ENCODE measurements at regions not wholly inside any gene's neighbourhood (a gene's known extent, or its start where the extent isn't known, plus 50 kb on each side); places are given as distances from the start of the nearest gene placed in this dataset.

DNA sequence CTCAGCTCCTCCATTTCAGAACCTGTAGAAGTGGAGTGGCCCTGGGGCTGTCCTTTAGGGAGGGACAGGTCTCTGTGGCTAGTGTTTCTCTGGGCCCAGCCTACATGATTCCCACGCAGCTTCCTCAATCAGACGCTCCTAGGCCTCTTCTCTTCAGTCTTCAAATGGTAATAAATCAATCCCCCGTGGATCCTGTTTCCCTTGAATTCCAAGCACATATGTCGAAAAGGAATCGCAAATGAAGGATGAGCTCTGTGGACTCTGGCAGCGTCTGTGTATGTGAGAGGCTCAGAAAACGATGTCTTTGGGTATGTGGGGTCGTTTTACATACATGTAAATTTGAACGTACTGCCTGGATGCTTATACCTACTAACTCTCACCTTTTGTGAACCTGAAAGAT lies 98.5 kb upstream of the ST8SIA3 start:
- no peaks in the 10 kb centered on the region for H3K36me3 ChIP-seq
- H3K4me3 ChIP-seq, result no peak overlapping the region
- no peaks in the 10 kb centered on the region for H3K9me3 ChIP-seq
- H3K27ac ChIP-seq, result no peak overlapping the region
- TF ChIP-seq, protein P1, sequence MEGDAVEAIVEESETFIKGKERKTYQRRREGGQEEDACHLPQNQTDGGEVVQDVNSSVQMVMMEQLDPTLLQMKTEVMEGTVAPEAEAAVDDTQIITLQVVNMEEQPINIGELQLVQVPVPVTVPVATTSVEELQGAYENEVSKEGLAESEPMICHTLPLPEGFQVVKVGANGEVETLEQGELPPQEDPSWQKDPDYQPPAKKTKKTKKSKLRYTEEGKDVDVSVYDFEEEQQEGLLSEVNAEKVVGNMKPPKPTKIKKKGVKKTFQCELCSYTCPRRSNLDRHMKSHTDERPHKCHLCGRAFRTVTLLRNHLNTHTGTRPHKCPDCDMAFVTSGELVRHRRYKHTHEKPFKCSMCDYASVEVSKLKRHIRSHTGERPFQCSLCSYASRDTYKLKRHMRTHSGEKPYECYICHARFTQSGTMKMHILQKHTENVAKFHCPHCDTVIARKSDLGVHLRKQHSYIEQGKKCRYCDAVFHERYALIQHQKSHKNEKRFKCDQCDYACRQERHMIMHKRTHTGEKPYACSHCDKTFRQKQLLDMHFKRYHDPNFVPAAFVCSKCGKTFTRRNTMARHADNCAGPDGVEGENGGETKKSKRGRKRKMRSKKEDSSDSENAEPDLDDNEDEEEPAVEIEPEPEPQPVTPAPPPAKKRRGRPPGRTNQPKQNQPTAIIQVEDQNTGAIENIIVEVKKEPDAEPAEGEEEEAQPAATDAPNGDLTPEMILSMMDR (IDR thresholded peaks at IDR 0.05), result no peak
- no peak for DNase-seq
- H3K9ac ChIP-seq (ENCODE audit: low read depth in 2 of 2, low read length in 2 of 2), result no peak overlapping the region
- intact Hi-C loops (cut with DNase I), result no loop called here
- H3K27me3 ChIP-seq, result no peaks in the 10 kb centered on the region
- H3K4me1 ChIP-seq, result no peaks in the 10 kb centered on the region

DNA sequence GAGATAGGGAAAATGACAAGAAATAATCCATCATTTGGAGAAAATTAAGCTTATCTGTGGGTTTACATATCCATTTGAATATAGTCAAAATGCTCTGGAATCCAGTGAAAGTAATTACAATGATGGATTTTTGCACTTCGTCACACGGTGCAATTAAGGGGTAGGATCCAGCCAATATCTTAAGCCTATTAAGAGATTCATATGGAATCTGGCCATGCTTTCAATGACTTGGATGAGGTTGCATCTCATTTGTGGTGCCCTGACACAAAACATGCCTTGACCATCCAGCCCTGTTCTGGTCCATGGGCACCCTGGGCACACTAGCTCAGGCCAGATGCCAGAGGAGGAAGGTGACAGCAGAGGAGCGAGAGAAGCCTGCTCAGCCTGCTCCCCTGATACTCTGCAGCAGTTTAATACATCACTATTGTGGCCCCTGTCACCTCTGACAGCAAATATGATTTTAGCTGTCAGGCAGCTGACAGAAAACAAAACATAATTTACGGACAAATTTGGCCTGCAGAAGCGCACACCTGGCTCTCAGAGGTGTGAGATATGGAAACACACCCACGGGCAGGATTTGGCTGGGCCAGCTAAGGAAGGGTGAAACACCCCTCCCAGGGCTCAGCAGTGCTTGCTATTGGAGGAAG lies 94.1 kb upstream of the ST8SIA3 start:
- H3K36me3 ChIP-seq, result no peaks in the 10 kb centered on the region
- no peaks in the 10 kb centered on the region for H3K4me1 ChIP-seq
- no peak overlapping the region for H3K9ac ChIP-seq (ENCODE audit: low read depth in 2 of 2, low read length in 2 of 2)
- no peaks in the 10 kb centered on the region for H3K9me3 ChIP-seq
- TF ChIP-seq, protein P1 (IDR thresholded peaks at IDR 0.05), result no peak
- intact Hi-C loops (cut with DNase I), result no loop called here
- no peak overlapping the region for H3K27ac ChIP-seq
- H3K4me3 ChIP-seq, result no peak overlapping the region
- DNase-seq, result no peak
- no peaks in the 10 kb centered on the region for H3K27me3 ChIP-seq

DNA sequence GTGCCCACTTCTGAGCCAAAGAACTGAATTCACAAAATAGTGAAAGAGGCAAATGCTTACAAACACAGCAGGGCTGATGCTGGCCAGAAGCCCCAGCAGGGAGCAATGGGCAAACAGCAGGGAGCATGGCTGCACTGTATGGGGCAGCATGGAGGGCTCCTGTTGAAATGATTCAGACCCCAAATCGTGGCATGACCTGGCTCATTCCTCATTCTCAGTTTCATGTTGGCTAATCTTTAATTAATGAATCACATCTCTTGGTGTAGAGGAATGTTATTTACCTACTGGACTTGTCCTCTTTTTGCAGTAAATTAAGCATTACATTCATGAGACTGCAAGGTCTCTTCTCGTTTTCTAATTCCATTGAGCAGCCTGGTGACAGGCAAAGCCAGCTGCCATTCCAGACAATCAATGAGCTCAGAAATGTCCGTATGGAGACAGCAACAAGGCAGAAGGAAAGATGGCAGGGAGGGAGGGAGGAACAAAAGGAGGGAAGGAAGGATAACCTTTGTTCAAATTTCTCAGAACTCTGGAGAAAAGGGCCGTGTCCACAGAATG lies 84.9 kb upstream of the ST8SIA3 start:
- H3K27ac ChIP-seq, result no peak overlapping the region
- no peaks in the 10 kb centered on the region for H3K36me3 ChIP-seq
- DNase-seq, result no peak
- H3K27me3 ChIP-seq, result no peaks in the 10 kb centered on the region
- H3K4me1 ChIP-seq, result no peaks in the 10 kb centered on the region
- TF ChIP-seq, protein P1 (IDR thresholded peaks at IDR 0.05), result no peak
- H3K9me3 ChIP-seq, result no peaks in the 10 kb centered on the region
- intact Hi-C loops (cut with DNase I), result no loop called here
- no peak overlapping the region for H3K4me3 ChIP-seq
- H3K9ac ChIP-seq (ENCODE audit: low read depth in 2 of 2, low read length in 2 of 2), result no peak overlapping the region

DNA sequence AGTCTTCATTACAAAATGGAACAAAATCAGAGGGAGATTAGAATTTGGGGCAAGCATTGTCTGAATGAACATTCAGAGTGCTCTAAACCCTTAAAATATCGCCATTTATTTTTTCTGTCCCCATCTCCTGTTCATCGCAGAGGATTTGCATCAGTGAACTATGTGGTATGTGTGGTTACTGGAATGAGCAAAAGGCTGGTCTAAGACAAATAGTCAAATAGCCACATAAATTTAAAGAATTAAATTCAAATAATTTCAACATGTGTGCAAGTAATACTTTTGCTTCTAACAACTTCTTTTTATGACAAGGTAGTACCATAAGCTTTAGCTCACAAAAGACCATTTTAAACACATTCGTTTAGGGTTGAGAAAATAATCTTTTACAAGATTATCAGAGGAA lies 82.6 kb upstream of the ST8SIA3 start:
- H3K4me3 ChIP-seq, result no peak overlapping the region
- DNase-seq, result no peak
- intact Hi-C loops (cut with DNase I), result no loop called here
- TF ChIP-seq, protein P1 (IDR thresholded peaks at IDR 0.05), result no peak
- H3K4me1 ChIP-seq, result no peaks in the 10 kb centered on the region
- no peaks in the 10 kb centered on the region for H3K27me3 ChIP-seq
- no peaks in the 10 kb centered on the region for H3K9me3 ChIP-seq
- no peaks in the 10 kb centered on the region for H3K36me3 ChIP-seq
- no peak overlapping the region for H3K27ac ChIP-seq
- no peak overlapping the region for H3K9ac ChIP-seq (ENCODE audit: low read depth in 2 of 2, low read length in 2 of 2)

DNA sequence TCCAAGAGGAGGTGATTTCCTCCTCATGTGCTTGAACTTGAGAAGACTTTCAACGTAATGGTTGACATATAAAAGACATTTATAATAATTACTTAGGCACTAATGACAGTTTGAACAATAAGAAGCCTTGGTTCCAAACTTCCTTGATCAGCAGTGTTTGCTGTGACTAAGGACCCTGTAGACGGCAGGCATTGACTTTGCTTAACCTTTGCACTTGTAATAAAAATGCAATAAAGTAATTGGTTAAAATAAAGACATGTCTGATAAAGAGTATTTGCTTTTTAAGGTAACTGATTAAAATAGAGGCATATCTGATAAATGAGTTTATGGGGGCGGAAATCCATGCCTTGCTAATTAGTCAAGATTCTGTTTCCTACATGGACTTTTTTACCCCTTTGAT lies 82.2 kb upstream of the ST8SIA3 start:
- Histone ChIP-seq H3K4me3 (no peak overlapping the region), H3K9ac (ENCODE audit: low read depth in 2 of 2, low read length in 2 of 2) (no peak overlapping the region), H3K27ac (no peak overlapping the region), H3K4me1 (no peaks in the 10 kb centered on the region), H3K27me3 (no peaks in the 10 kb centered on the region), H3K9me3 (no peaks in the 10 kb centered on the region), H3K36me3 (no peaks in the 10 kb centered on the region)
- DNase-seq, result no peak
- TF ChIP-seq, protein P1 (IDR thresholded peaks at IDR 0.05), result no peak
- intact Hi-C loops (cut with DNase I), result no loop called here

Data from colonic mucosa (tissue), 4 donors.